Lower leg skin (tissue), 3 donors: ENCODE measurements at regions not wholly inside any gene's neighbourhood (a gene's known extent, or its start where the extent isn't known, plus 50 kb on each side); places are given as distances from the start of the nearest gene placed in this dataset.

Experiments used
- POLR2A ChIP-seq, 2 donors: fragments of 450-650 bp; IDR thresholded peaks; one replicate each; pipeline ENCODE4 v1.6.1; 2016 to 2017; ENCODE audit warnings: antibody characterized with exemption in 2 of 2, mild to moderate bottlenecking in 1 of 2, moderate library complexity in 1 of 2
- TF ChIP-seq, protein P1 (sequence below), 3 donors: fragments of 450-650 bp; IDR thresholded peaks; one replicate each; pipeline ENCODE4 v1.5.1; 2016; ENCODE audit warnings: antibody characterized with exemption in 3 of 3, mild to moderate bottlenecking in 3 of 3, moderate library complexity in 2 of 3

DNA sequence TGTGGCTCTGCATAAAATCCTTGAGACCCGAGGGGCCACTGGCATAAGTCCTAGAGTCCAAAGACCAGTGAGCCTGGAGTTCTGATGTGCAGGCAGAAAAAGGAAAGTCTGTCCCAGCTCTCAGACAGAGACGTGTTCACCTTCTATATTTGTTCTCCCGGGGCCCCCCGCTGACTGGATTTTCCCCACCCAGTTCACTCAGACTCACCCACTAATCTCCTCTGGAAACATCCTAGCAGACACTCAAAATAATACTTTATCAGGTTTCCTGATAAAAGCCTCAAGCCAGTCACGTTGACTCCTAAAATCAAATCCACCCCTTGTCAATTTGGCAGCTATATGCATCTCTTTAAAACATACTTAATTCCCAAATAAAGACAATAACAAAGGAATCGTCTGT, 1084.2 kb upstream of the NCAM2 start:
- TF ChIP-seq, protein P1, sequence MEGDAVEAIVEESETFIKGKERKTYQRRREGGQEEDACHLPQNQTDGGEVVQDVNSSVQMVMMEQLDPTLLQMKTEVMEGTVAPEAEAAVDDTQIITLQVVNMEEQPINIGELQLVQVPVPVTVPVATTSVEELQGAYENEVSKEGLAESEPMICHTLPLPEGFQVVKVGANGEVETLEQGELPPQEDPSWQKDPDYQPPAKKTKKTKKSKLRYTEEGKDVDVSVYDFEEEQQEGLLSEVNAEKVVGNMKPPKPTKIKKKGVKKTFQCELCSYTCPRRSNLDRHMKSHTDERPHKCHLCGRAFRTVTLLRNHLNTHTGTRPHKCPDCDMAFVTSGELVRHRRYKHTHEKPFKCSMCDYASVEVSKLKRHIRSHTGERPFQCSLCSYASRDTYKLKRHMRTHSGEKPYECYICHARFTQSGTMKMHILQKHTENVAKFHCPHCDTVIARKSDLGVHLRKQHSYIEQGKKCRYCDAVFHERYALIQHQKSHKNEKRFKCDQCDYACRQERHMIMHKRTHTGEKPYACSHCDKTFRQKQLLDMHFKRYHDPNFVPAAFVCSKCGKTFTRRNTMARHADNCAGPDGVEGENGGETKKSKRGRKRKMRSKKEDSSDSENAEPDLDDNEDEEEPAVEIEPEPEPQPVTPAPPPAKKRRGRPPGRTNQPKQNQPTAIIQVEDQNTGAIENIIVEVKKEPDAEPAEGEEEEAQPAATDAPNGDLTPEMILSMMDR (IDR thresholded peaks at IDR 0.05): no peak
- TF ChIP-seq POLR2A (IDR thresholded peaks at IDR 0.05): no peak
